WTC11 (cell line): ENCODE measurements at regions not wholly inside any gene's neighbourhood (a gene's known extent, or its start where the extent isn't known, plus 50 kb on each side); places are given as distances from the start of the nearest gene placed in this dataset.

Experiments used
- TF ChIP-seq, protein P1 (sequence below): sonication (generic); formaldehyde crosslinking; IDR thresholded peaks from 2 replicates; pipeline ENCODE4 v1.8.1; 2022; ENCODE audit warnings: low read depth, missing genetic modification reagents, borderline replicate concordance
- TF ChIP-seq, protein P2 (sequence below): sonication (generic); formaldehyde crosslinking; IDR thresholded peaks from 2 replicates; pipeline ENCODE4 v1.8.0; 2022; ENCODE audit warnings: mild to moderate bottlenecking, missing genetic modification reagents

DNA sequence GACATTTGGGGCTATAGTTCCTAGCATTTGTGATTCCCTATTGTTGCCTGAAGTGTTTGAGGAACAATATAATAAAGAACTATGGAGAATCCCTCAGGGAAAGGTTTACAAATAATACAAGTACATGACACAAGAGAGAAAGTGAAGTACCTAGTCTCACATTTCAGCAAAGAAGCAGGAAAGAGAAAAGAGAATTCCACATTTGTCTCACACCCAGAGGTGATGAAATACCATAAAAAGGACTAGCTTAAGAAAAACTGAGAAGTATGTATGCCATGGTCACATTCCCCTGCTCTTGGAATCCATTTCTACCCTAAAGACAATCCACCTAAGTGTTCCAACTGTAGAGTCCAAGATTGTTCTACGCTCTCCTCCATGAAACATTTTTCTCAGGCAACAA lies 79.0 kb upstream of the TARS1 start:
- TF ChIP-seq, protein P1, sequence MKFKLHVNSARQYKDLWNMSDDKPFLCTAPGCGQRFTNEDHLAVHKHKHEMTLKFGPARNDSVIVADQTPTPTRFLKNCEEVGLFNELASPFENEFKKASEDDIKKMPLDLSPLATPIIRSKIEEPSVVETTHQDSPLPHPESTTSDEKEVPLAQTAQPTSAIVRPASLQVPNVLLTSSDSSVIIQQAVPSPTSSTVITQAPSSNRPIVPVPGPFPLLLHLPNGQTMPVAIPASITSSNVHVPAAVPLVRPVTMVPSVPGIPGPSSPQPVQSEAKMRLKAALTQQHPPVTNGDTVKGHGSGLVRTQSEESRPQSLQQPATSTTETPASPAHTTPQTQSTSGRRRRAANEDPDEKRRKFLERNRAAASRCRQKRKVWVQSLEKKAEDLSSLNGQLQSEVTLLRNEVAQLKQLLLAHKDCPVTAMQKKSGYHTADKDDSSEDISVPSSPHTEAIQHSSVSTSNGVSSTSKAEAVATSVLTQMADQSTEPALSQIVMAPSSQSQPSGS (CRISPR knock-in tag): no peak
- TF ChIP-seq, protein P2, sequence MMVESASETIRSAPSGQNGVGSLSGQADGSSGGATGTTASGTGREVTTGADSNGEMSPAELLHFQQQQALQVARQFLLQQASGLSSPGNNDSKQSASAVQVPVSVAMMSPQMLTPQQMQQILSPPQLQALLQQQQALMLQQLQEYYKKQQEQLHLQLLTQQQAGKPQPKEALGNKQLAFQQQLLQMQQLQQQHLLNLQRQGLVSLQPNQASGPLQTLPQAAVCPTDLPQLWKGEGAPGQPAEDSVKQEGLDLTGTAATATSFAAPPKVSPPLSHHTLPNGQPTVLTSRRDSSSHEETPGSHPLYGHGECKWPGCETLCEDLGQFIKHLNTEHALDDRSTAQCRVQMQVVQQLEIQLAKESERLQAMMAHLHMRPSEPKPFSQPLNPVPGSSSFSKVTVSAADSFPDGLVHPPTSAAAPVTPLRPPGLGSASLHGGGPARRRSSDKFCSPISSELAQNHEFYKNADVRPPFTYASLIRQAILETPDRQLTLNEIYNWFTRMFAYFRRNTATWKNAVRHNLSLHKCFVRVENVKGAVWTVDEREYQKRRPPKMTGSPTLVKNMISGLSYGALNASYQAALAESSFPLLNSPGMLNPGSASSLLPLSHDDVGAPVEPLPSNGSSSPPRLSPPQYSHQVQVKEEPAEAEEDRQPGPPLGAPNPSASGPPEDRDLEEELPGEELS: no peak
